CD4-positive, alpha-beta T cell treated with Interleukin-4 for 4 hours (primary cell): ENCODE measurements at regions not wholly inside any gene's neighbourhood (a gene's known extent, or its start where the extent isn't known, plus 50 kb on each side); places are given as distances from the start of the nearest gene placed in this dataset.

Source experiments
- DNase-seq: peaks from one replicate; pipeline ENCODE4 v3.0.0-alpha.2; 2020

- DNase-seq, result no peak
These were observed 119.5 kb upstream of the ANKRD1 start for GRCh38 chr10:91040343-91040742.

GRCh38 chr10:91042069-91042468, 121.2 kb upstream of the ANKRD1 start:
- no peak for DNase-seq

GRCh38 chr10:91043173-91043910, 122.5 kb upstream of the ANKRD1 start:
- DNase-seq, result no peak

GRCh38 chr10:91046869-91047268, 126.0 kb upstream of the ANKRD1 start:
- no peak for DNase-seq

- no peak for DNase-seq
These were observed 127.5 kb upstream of the ANKRD1 start for GRCh38 chr10:91048380-91048779.

GRCh38 chr10:91049296-91049987, 128.6 kb upstream of the ANKRD1 start:
- no peak for DNase-seq

- no peak for DNase-seq
These were observed 129.1 kb upstream of the ANKRD1 start for GRCh38 chr10:91049988-91050360.

GRCh38 chr10:91050371-91051034, 129.6 kb upstream of the ANKRD1 start:
- no peak for DNase-seq

- DNase-seq, result no peak
These were observed 130.9 kb upstream of the ANKRD1 start for GRCh38 chr10:91051829-91052228.

- DNase-seq, result no peak
These were observed 133.4 kb upstream of the ANKRD1 start for GRCh38 chr10:91054325-91054724.

GRCh38 chr10:91061187-91061586, 140.3 kb upstream of the ANKRD1 start:
- DNase-seq, result no peak

- no peak for DNase-seq
These were observed 140.7 kb upstream of the ANKRD1 start for GRCh38 chr10:91061608-91062007.

GRCh38 chr10:91062091-91062490, 141.2 kb upstream of the ANKRD1 start:
- no peak for DNase-seq

GRCh38 chr10:91071786-91072185, 148.7 kb upstream of the PCGF5 start:
- DNase-seq, result no peak

- no peak for DNase-seq
These were observed 147.0 kb upstream of the PCGF5 start for GRCh38 chr10:91073286-91073979.

- no peak for DNase-seq
These were observed 143.4 kb upstream of the PCGF5 start for GRCh38 chr10:91076991-91077548.

GRCh38 chr10:91077549-91078071, 142.9 kb upstream of the PCGF5 start:
- DNase-seq, result no peak

- DNase-seq, result no peak
These were observed 139.7 kb upstream of the PCGF5 start for GRCh38 chr10:91080776-91081175.

- no peak for DNase-seq
These were observed 138.0 kb upstream of the PCGF5 start for GRCh38 chr10:91082447-91082846.

- peak; percentile 18 for DNase-seq
These were observed 131.9 kb upstream of the PCGF5 start for GRCh38 chr10:91088300-91089140.

GRCh38 chr10:91090761-91091529, 129.5 kb upstream of the PCGF5 start:
- DNase-seq, result no peak
